H9 (cell line): ENCODE measurements at regions not wholly inside any gene's neighbourhood (a gene's known extent, or its start where the extent isn't known, plus 50 kb on each side); places are given as distances from the start of the nearest gene placed in this dataset.

Source experiments
- DNase-seq: peaks from one replicate; pipeline ENCODE4 v3.0.0-alpha.2; 2017
- H2AFZ ChIP-seq: one replicate; pipeline ENCODE4 v1.6.1; 2013; ENCODE audit warnings: mild to moderate bottlenecking, low read length, control low read depth, moderate library complexity
- H2AK5ac ChIP-seq: 2 replicates; pipeline ENCODE4 v1.6.1; 2013; ENCODE audit warnings: low read length, control low read depth, mixed read lengths; ENCODE audit not compliant: insufficient read length
- H2BK120ac ChIP-seq: one replicate; pipeline ENCODE4 v1.6.1; 2013; ENCODE audit warnings: low read depth, mild to moderate bottlenecking, low read length, control low read depth, inconsistent platforms; ENCODE audit not compliant: poor library complexity, severe bottlenecking
- H2BK12ac ChIP-seq: 2 replicates; pipeline ENCODE4 v1.6.1; 2013; ENCODE audit warnings: low read length, control low read depth, mixed read lengths, low read depth; ENCODE audit not compliant: insufficient read length
- H2BK15ac ChIP-seq: 2 replicates; pipeline ENCODE4 v1.6.1; 2013; ENCODE audit warnings: low read depth, low read length, control low read depth
- H2BK20ac ChIP-seq: one replicate; pipeline ENCODE4 v1.6.1; 2013; ENCODE audit warnings: low read depth, mild to moderate bottlenecking, low read length, control low read depth, inconsistent platforms; ENCODE audit not compliant: poor library complexity, severe bottlenecking
- H2BK5ac ChIP-seq: 2 replicates; pipeline ENCODE4 v1.6.1; 2013; ENCODE audit warnings: low read length, control low read depth, mixed read lengths; ENCODE audit not compliant: insufficient read length
- H3K14ac ChIP-seq: 2 replicates; pipeline ENCODE4 v1.6.1; 2013; ENCODE audit warnings: low read length, control low read depth; ENCODE audit not compliant: insufficient read depth
- H3K18ac ChIP-seq: 2 replicates; pipeline ENCODE4 v1.6.1; 2013; ENCODE audit warnings: low read depth, mild to moderate bottlenecking, mixed read lengths, low read length, control low read depth; ENCODE audit not compliant: insufficient read length
- H3K23ac ChIP-seq: 2 replicates; pipeline ENCODE4 v1.6.1; 2013; ENCODE audit warnings: low read length, control low read depth, mixed read lengths, low read depth; ENCODE audit not compliant: insufficient read length
- H3K23me2 ChIP-seq: 2 replicates; pipeline ENCODE4 v1.6.1; 2013; ENCODE audit warnings: low read depth, mild to moderate bottlenecking, mixed read lengths, low read length, control low read depth; ENCODE audit not compliant: insufficient read length, poor library complexity, severe bottlenecking
- H3K27ac ChIP-seq: 2 replicates; pipeline ENCODE4 v1.5.1; 2013; ENCODE audit warnings: low read length, control low read depth, mixed read lengths, low read depth; ENCODE audit not compliant: insufficient read length
- H3K27me3 ChIP-seq: 2 replicates; pipeline ENCODE4 v1.6.1; 2013; ENCODE audit warnings: low read length, control low read depth, inconsistent platforms; ENCODE audit not compliant: insufficient read depth
- H3K4ac ChIP-seq: 2 replicates; pipeline ENCODE4 v1.6.1; 2013; ENCODE audit warnings: low read depth, mild to moderate bottlenecking, control low read depth, inconsistent platforms, low read length, moderate library complexity
- H3K4me1 ChIP-seq: 2 replicates; pipeline ENCODE4 v1.6.1; 2013; ENCODE audit warnings: low read length, control low read depth, inconsistent platforms; ENCODE audit not compliant: insufficient read depth
- H3K4me2 ChIP-seq: 2 replicates; pipeline ENCODE4 v1.6.1; 2013; ENCODE audit warnings: low read length, control low read depth, mixed read lengths; ENCODE audit not compliant: insufficient read length, insufficient read depth
- H3K56ac ChIP-seq: 2 replicates; pipeline ENCODE4 v1.6.1; 2013; ENCODE audit warnings: low read depth, mild to moderate bottlenecking, mixed read lengths, low read length, control low read depth; ENCODE audit not compliant: insufficient read length
- H3K79me1 ChIP-seq: 2 replicates; pipeline ENCODE4 v1.6.1; 2013; ENCODE audit warnings: low read depth, mild to moderate bottlenecking, moderate library complexity, low read length, control low read depth, inconsistent platforms; ENCODE audit not compliant: insufficient read depth, poor library complexity, severe bottlenecking
- H3K79me2 ChIP-seq: 2 replicates; pipeline ENCODE4 v1.6.1; 2013; ENCODE audit warnings: low read length, control low read depth, inconsistent platforms; ENCODE audit not compliant: insufficient read depth
- H3K9ac ChIP-seq: 2 replicates; pipeline ENCODE4 v1.6.1; 2013; ENCODE audit warnings: low read length, control low read depth, mixed read lengths; ENCODE audit not compliant: insufficient read length; ENCODE audit errors: extremely low read depth
- H3K9me3 ChIP-seq: one replicate; pipeline ENCODE4 v1.6.1; 2013; ENCODE audit warnings: low read depth, low read length, inconsistent platforms; ENCODE audit not compliant: control insufficient read depth
- H3T11ph ChIP-seq: one replicate; pipeline ENCODE4 v1.6.1; 2013; ENCODE audit warnings: mild to moderate bottlenecking, low read length, control low read depth, inconsistent platforms
- H4K20me1 ChIP-seq: one replicate; pipeline ENCODE4 v1.6.1; 2013; ENCODE audit not compliant: control insufficient read depth, insufficient read length, insufficient read depth
- H4K5ac ChIP-seq: 2 replicates; pipeline ENCODE4 v1.6.1; 2013; ENCODE audit warnings: low read depth, mild to moderate bottlenecking, mixed read lengths, low read length, control low read depth; ENCODE audit not compliant: insufficient read length
- H4K8ac ChIP-seq: replicated peaks from 2 replicates; pipeline ENCODE4 v1.6.1; 2013; ENCODE audit warnings: low read length, control low read depth, mixed read lengths, low read depth; ENCODE audit not compliant: insufficient read length
- H4K91ac ChIP-seq: 2 replicates; pipeline ENCODE4 v1.6.1; 2013; ENCODE audit warnings: low read depth, mild to moderate bottlenecking, moderate library complexity, mixed read lengths, low read length, control low read depth; ENCODE audit not compliant: insufficient read length
- H3K27ac Mint-ChIP-seq, 3 experiments: 2 replicates in 2 of 3; 3 replicates in 1 of 3; pipeline ENCODE4 v1.8.0; 2020 to 2021; ENCODE audit warnings: mixed read lengths in 3 of 3, mild to moderate bottlenecking in 1 of 3, moderate library complexity in 1 of 3
- H3K27me3 Mint-ChIP-seq: 2 replicates; pipeline ENCODE4 v1.8.0; 2021; ENCODE audit warnings: low read depth, mild to moderate bottlenecking, moderate library complexity, mixed read lengths
- H3K36me3 Mint-ChIP-seq, 3 experiments: 2 replicates in 2 of 3; 3 replicates in 1 of 3; pipeline ENCODE4 v1.8.0; 2020 to 2021; ENCODE audit warnings: low read depth in 3 of 3, mixed read lengths in 3 of 3; ENCODE audit not compliant: insufficient read depth in 1 of 3
- H3K4me1 Mint-ChIP-seq, 2 experiments: 2 replicates each; pipeline ENCODE4 v1.8.0; 2020; ENCODE audit warnings: mixed read lengths in 2 of 2
- H3K4me3 Mint-ChIP-seq, 2 experiments: 2 replicates in 1 of 2; 3 replicates in 1 of 2; pipeline ENCODE4 v1.8.0; 2020 to 2021; ENCODE audit warnings: mild to moderate bottlenecking in 2 of 2, mixed read lengths in 2 of 2, moderate library complexity in 1 of 2
- H3K9me3 Mint-ChIP-seq, 2 experiments: 2 replicates in 1 of 2; 3 replicates in 1 of 2; pipeline ENCODE4 v1.8.0; 2020; ENCODE audit warnings: mild to moderate bottlenecking in 2 of 2, mixed read lengths in 2 of 2, moderate library complexity in 1 of 2
- CTCF ChIP-seq: fragments of 200-600 bp; sonication (generic); conservative IDR thresholded peaks from 3 replicates; pipeline ENCODE4 v1.8.0; 2021; ENCODE audit warnings: antibody characterized with exemption, mild to moderate bottlenecking
- WGBS: extraction: QIAGEN DNeasy Blood & Tissue Kit; methylation state at CpG from one replicate; pipeline ENCODE4 v1.1.7; 2013; ENCODE audit warnings: missing lambda C conversion rate, low lambda C conversion rate, mixed read lengths; ENCODE audit not compliant: insufficient read length; ENCODE audit errors: extremely low coverage; 5-methylcytosine and 5-hydroxymethylcytosine counted together

DNA sequence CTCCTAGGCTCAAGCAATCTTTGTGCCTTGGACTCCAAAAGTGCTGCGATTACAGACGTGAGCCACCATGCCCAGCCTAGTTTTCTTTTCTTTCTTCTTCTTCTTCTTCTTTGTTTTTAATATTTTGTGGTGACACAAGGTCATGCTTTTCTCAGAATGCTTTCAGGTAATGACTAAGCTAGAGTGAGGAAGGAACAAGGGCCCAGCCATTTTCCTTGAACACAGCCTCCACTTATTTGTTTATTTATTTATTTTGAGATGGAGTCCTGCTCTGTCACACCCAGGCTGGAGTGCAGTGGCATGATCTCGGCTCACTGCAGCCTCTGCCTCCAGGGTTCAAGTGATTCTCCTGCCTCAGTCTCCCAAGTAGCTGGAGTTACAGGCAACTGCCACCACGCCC, 74.3 kb upstream of the ST3GAL5 start:
- H3K4me2 ChIP-seq = no peak overlapping the region
- no peak for DNase-seq

More for the DNA sequence above, 74.3 kb upstream of the ST3GAL5 start:
- Mint-ChIP-seq H3K36me3 (peaks cover 2 to 11% (median 2%) of the 10 kb centered on the region in 3 experiments; a peak in 6 of 7 replicates), H3K4me3 (no peak overlapping the region), H3K9me3 (peaks cover 35 to 43% of the 10 kb centered on the region in 2 experiments), H3K27ac (no peak overlapping the region), H3K4me1 (no peaks in the 10 kb centered on the region), H3K27me3 (peaks cover 12% of the 10 kb centered on the region)
- no peak overlapping the region for H2BK5ac ChIP-seq
- no peak overlapping the region for H3K27ac ChIP-seq
- H3K9ac ChIP-seq = no peak overlapping the region
- H3K18ac ChIP-seq = no peak overlapping the region
- H3K4me1 ChIP-seq = no peaks in the 10 kb centered on the region
- no peak overlapping the region for H4K5ac ChIP-seq
- no peak overlapping the region for H3T11ph ChIP-seq
- H3K23ac ChIP-seq = no peak overlapping the region
- H4K8ac ChIP-seq = no peak overlapping the region
- H2BK12ac ChIP-seq = no peak overlapping the region
- no peak overlapping the region for H3K56ac ChIP-seq
- H4K91ac ChIP-seq = no peak overlapping the region
- no peak overlapping the region for H2AK5ac ChIP-seq
- no peak overlapping the region for H3K14ac ChIP-seq
- no peak overlapping the region for H2BK120ac ChIP-seq
- no peaks in the 10 kb centered on the region for H3K79me2 ChIP-seq
- H2AFZ ChIP-seq = no peak overlapping the region
- H3K79me1 ChIP-seq = no peaks in the 10 kb centered on the region
- no peak for TF ChIP-seq CTCF
- no peak overlapping the region for H2BK20ac ChIP-seq
- no peak overlapping the region for H2BK15ac ChIP-seq
- H4K20me1 ChIP-seq = no peaks in the 10 kb centered on the region
- H3K23me2 ChIP-seq = no peaks in the 10 kb centered on the region
- H3K27me3 ChIP-seq = no peaks in the 10 kb centered on the region
- no peak overlapping the region for H3K4ac ChIP-seq
- H3K9me3 ChIP-seq = peaks cover 17% of the 10 kb centered on the region
- WGBS = no CpG with 5 or more reads among the region's 4 CpGs
